Trophoblast cell (in vitro differentiated cells and primary cell): ENCODE measurements at regions not wholly inside any gene's neighbourhood (a gene's known extent, or its start where the extent isn't known, plus 50 kb on each side); places are given as distances from the start of the nearest gene placed in this dataset.
"Not testable (repeated sequence)": the region's sequence is repeated elsewhere in the genome, so short reads cannot be mapped to it uniquely, and the experiment has no call there.

Source experiments
- DNase-seq, 2 donors: peaks; one replicate each; pipeline ENCODE4 v3.0.0-alpha.2; 2016
- H2AFZ ChIP-seq: 2 replicates; pipeline ENCODE4 v1.6.1; 2013; ENCODE audit warnings: low read length, moderate library complexity, mild to moderate bottlenecking; ENCODE audit not compliant: insufficient read depth, poor library complexity
- H2AK5ac ChIP-seq: 2 replicates; pipeline ENCODE4 v1.6.1; 2013; ENCODE audit warnings: mild to moderate bottlenecking, low read length
- H2BK120ac ChIP-seq: 2 replicates; pipeline ENCODE4 v1.6.1; 2013; ENCODE audit warnings: low read length, mild to moderate bottlenecking, moderate library complexity; ENCODE audit not compliant: insufficient read depth, poor library complexity
- H2BK12ac ChIP-seq: 2 replicates; pipeline ENCODE4 v1.6.1; 2013; ENCODE audit warnings: mild to moderate bottlenecking, low read length, moderate library complexity
- H2BK5ac ChIP-seq: 2 replicates; pipeline ENCODE4 v1.6.1; 2013; ENCODE audit warnings: low read length, low read depth, moderate library complexity, mild to moderate bottlenecking; ENCODE audit not compliant: poor library complexity
- H3K14ac ChIP-seq: 2 replicates; pipeline ENCODE4 v1.6.1; 2013; ENCODE audit warnings: mild to moderate bottlenecking, low read length
- H3K18ac ChIP-seq: 2 replicates; pipeline ENCODE4 v1.6.1; 2013; ENCODE audit warnings: mild to moderate bottlenecking, low read length
- H3K23ac ChIP-seq: 2 replicates; pipeline ENCODE4 v1.6.1; 2013; ENCODE audit warnings: low read length
- H3K27ac ChIP-seq: 2 replicates; pipeline ENCODE4 v1.5.1; 2013; ENCODE audit warnings: low read depth, mild to moderate bottlenecking, inconsistent platforms, low read length, moderate library complexity
- H3K27me3 ChIP-seq: 2 replicates; pipeline ENCODE4 v1.6.1; 2013; ENCODE audit warnings: inconsistent platforms, mild to moderate bottlenecking, low read length, moderate library complexity; ENCODE audit not compliant: insufficient read depth
- H3K36me3 ChIP-seq, 2 experiments: 1 replicate in 1 of 2; 2 replicates in 1 of 2; pipeline ENCODE4 v1.6.1; 2013; ENCODE audit warnings: low read length in 2 of 2, mild to moderate bottlenecking in 2 of 2, moderate library complexity in 1 of 2; ENCODE audit not compliant: insufficient read depth in 2 of 2, control insufficient read depth in 1 of 2
- H3K4ac ChIP-seq: 2 replicates; pipeline ENCODE4 v1.6.1; 2013; ENCODE audit warnings: low read depth, mild to moderate bottlenecking, low read length, moderate library complexity
- H3K4me1 ChIP-seq, 2 experiments: 1 replicate in 1 of 2; 2 replicates in 1 of 2; pipeline ENCODE4 v1.6.1; 2013; ENCODE audit warnings: low read length in 2 of 2, mild to moderate bottlenecking in 2 of 2, moderate library complexity in 1 of 2; ENCODE audit not compliant: insufficient read depth in 2 of 2, control insufficient read depth in 1 of 2
- H3K4me2 ChIP-seq: 2 replicates; pipeline ENCODE4 v1.6.1; 2013; ENCODE audit warnings: inconsistent platforms, mild to moderate bottlenecking, low read length, moderate library complexity
- H3K4me3 ChIP-seq: 2 replicates; pipeline ENCODE4 v1.5.1; 2013; ENCODE audit warnings: mild to moderate bottlenecking, low read depth, low read length, inconsistent platforms
- H3K79me1 ChIP-seq: one replicate; pipeline ENCODE4 v1.6.1; 2013; ENCODE audit warnings: low read length
- H3K79me2 ChIP-seq: 2 replicates; pipeline ENCODE4 v1.6.1; 2013; ENCODE audit warnings: low read length, mild to moderate bottlenecking; ENCODE audit not compliant: control insufficient read depth, insufficient read depth, poor library complexity
- H3K9ac ChIP-seq: 2 replicates; pipeline ENCODE4 v1.6.1; 2013; ENCODE audit warnings: mild to moderate bottlenecking, low read length
- H3K9me3 ChIP-seq: 2 replicates; pipeline ENCODE4 v1.6.1; 2013; ENCODE audit warnings: low read depth, mild to moderate bottlenecking, control low read depth, inconsistent platforms, low read length; ENCODE audit not compliant: insufficient read depth
- H4K12ac ChIP-seq: 2 replicates; pipeline ENCODE4 v1.6.1; 2013; ENCODE audit warnings: low read depth, mild to moderate bottlenecking, low read length, moderate library complexity
- H4K8ac ChIP-seq: 2 replicates; pipeline ENCODE4 v1.6.1; 2013; ENCODE audit warnings: low read depth, mild to moderate bottlenecking, low read length, moderate library complexity
- H4K91ac ChIP-seq: one replicate; pipeline ENCODE4 v1.6.1; 2013; ENCODE audit warnings: low read depth, mild to moderate bottlenecking, low read length, moderate library complexity
- WGBS: extraction: QIAGEN DNeasy Blood & Tissue Kit; methylation state at CpG from one replicate; pipeline ENCODE4 v1.1.7; 2013; ENCODE audit warnings: missing lambda C conversion rate; ENCODE audit not compliant: insufficient read length, insufficient coverage; ENCODE audit errors: extremely low coverage; 5-methylcytosine and 5-hydroxymethylcytosine counted together

DNA sequence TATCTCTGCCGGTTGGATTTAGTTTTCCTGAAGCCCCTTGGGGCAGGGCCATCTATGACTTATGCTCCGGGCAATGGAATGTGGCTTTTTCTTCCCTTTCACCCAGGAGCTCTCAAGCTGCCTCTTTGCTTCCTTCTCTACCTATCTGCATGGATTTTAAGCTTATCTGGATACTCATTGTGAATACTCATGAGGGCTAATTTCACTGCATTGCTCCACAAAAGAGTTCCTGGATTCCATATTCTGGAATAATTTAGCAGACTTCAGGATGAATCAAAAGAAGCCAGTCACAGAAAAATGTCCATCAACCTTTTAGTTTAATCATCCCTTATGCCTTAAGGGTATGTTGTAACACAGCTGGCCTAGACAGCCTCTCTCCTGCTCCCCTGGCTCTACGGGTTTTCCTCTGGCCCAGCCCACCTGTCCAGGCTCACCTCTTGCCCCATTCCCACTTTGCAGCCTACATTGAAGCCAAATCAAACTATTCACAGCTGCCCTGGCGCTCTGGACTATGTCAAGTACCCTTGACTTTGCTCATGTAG is 122.8 kb upstream of the RMDN2 start:
- no CpG with 5 or more reads among the region's 4 CpGs for WGBS
- no peaks in the 10 kb centered on the region for H3K9me3 ChIP-seq
- no peaks in the 10 kb centered on the region for H3K79me2 ChIP-seq
- DNase-seq = peak; percentile 93 to 98
- H3K4me2 ChIP-seq = peak overlapping the region; percentile 32
- H3K4me1 ChIP-seq = peaks cover 9 to 23% of the 10 kb centered on the region in 2 experiments
- no peak overlapping the region for H2BK5ac ChIP-seq
- no peaks in the 10 kb centered on the region for H3K27me3 ChIP-seq
- H2AFZ ChIP-seq = no peak overlapping the region
- H3K18ac ChIP-seq = no peak overlapping the region
- no peak overlapping the region for H4K8ac ChIP-seq
- H2BK12ac ChIP-seq = no peak overlapping the region
- no peak overlapping the region for H3K14ac ChIP-seq
- H3K79me1 ChIP-seq = peaks cover 14% of the 10 kb centered on the region
- H3K4ac ChIP-seq = no peak overlapping the region
- peak overlapping the region; percentile 80 for H3K27ac ChIP-seq
- no peak overlapping the region for H3K23ac ChIP-seq
- no peak overlapping the region for H2AK5ac ChIP-seq
- H3K9ac ChIP-seq = no peak overlapping the region
- H2BK120ac ChIP-seq = no peak overlapping the region
- no peak overlapping the region for H3K4me3 ChIP-seq
- H4K12ac ChIP-seq = no peak overlapping the region
- H4K91ac ChIP-seq = no peak overlapping the region
- H3K36me3 ChIP-seq = no peaks in the 10 kb centered on the region

DNA sequence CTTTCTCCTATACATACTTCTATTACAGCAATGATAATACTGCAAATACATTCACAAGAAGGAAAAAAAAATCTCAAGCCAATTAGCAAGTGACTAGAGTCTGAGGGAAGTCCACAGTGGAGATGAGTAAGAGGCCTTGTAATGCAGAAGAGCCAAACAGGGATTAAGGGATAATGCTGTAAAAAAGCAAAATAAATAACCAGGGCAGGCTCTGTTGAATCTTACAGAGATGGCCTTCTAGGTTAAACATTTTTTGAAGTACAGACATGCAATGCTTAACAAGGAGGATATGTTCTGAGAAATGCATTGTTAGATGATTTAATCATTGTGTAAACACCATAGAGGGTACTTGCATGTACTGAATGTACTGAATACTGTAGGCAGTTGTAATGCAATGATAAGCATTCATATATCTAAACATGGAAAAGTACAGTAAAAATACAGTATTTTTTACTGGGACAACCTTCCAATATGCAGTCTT is 122.1 kb upstream of the RMDN2 start:
- H3K9me3 ChIP-seq = no peaks in the 10 kb centered on the region
- no peak overlapping the region for H3K18ac ChIP-seq
- H3K9ac ChIP-seq = no peak overlapping the region
- H3K79me1 ChIP-seq = peaks cover 14% of the 10 kb centered on the region
- H3K4me1 ChIP-seq = peaks cover 9 to 23% of the 10 kb centered on the region in 2 experiments
- no peak overlapping the region for H3K4me2 ChIP-seq
- H3K36me3 ChIP-seq = no peaks in the 10 kb centered on the region
- peak; percentile 7 to 73 for DNase-seq
- H2BK5ac ChIP-seq = no peak overlapping the region
- no peak overlapping the region for H3K23ac ChIP-seq
- H3K4ac ChIP-seq = no peak overlapping the region
- no peak overlapping the region for H3K4me3 ChIP-seq
- no peak overlapping the region for H2AK5ac ChIP-seq
- H2BK120ac ChIP-seq = no peak overlapping the region
- H3K79me2 ChIP-seq = no peaks in the 10 kb centered on the region
- H3K27me3 ChIP-seq = no peaks in the 10 kb centered on the region
- H3K14ac ChIP-seq = no peak overlapping the region
- H2AFZ ChIP-seq = no peak overlapping the region
- H4K91ac ChIP-seq = no peak overlapping the region
- H4K8ac ChIP-seq = no peak overlapping the region
- H4K12ac ChIP-seq = no peak overlapping the region
- peak overlapping the region; percentile 80 for H3K27ac ChIP-seq
- H2BK12ac ChIP-seq = no peak overlapping the region

DNA sequence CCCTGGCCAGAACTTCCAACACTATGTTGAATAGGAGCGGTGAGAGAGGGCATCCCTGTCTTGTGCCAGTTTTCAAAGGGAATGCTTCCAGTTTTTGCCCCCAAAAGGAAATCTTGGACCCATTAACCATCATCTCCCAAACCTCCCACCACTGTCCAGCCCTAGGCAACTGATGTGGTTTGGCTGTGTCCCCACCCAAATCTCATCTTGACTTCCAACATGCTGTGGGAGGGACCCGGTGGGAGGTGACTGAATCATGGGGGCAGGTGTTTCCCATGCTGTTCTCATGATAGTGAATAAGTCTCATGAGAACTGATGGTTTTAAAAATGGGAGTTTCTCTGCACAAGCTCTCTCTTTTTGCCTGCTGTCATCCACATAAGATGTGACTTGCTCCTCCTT is 119.1 kb upstream of the RMDN2 start:
- H2AK5ac ChIP-seq = not testable (repeated sequence)

DNA sequence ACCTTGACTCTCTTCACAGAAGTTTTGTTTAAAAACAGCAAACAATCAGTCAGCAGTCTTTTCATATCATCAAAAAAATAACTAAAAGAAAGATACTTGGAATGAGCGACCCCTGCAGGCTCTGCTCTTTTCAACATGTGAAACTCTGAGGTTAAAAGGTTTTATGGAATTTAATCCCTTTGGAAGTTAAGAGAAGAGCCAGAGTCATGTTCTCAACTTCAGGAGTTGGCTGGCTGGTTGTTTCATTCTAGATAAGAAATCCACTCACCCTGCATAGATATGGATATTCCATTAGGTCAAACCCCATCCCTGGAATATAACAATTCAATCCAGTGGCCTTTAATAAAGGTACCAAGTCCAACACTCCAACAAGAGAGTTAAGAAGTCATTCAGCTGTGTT is 115.6 kb upstream of the RMDN2 start:
- H4K8ac ChIP-seq = no peak overlapping the region
- no peak overlapping the region for H3K27ac ChIP-seq
- H2BK120ac ChIP-seq = no peak overlapping the region
- H3K9me3 ChIP-seq = peaks cover 2% of the 10 kb centered on the region
- H2AK5ac ChIP-seq = no peak overlapping the region
- H4K12ac ChIP-seq = no peak overlapping the region
- DNase-seq = peak; percentile 53 to 77
- H2BK5ac ChIP-seq = no peak overlapping the region
- H3K23ac ChIP-seq = no peak overlapping the region
- H3K14ac ChIP-seq = no peak overlapping the region
- H3K79me2 ChIP-seq = no peaks in the 10 kb centered on the region
- H3K9ac ChIP-seq = no peak overlapping the region
- H3K4me2 ChIP-seq = no peak overlapping the region
- H3K4me3 ChIP-seq = no peak overlapping the region
- no CpG with 5 or more reads among the region's 1 CpG for WGBS
- no peak overlapping the region for H3K18ac ChIP-seq
- no peaks in the 10 kb centered on the region for H3K36me3 ChIP-seq
- H4K91ac ChIP-seq = no peak overlapping the region
- no peaks in the 10 kb centered on the region for H3K79me1 ChIP-seq
- H2AFZ ChIP-seq = no peak overlapping the region
- no peaks in the 10 kb centered on the region for H3K4me1 ChIP-seq
- H3K27me3 ChIP-seq = no peaks in the 10 kb centered on the region
- no peak overlapping the region for H3K4ac ChIP-seq
- H2BK12ac ChIP-seq = no peak overlapping the region

More for the DNA sequence above, 119.1 kb upstream of the RMDN2 start:
- not testable (repeated sequence) for H3K14ac ChIP-seq, H2BK120ac ChIP-seq, H4K91ac ChIP-seq, H2BK5ac ChIP-seq, H3K27me3 ChIP-seq, H3K4me3 ChIP-seq, DNase-seq, H3K36me3 ChIP-seq, H3K79me2 ChIP-seq, H3K9ac ChIP-seq, H2BK12ac ChIP-seq, H3K4me2 ChIP-seq, H3K4ac ChIP-seq, H3K9me3 ChIP-seq, H3K27ac ChIP-seq, H2AFZ ChIP-seq, H3K23ac ChIP-seq, H4K12ac ChIP-seq, H4K8ac ChIP-seq, H3K18ac ChIP-seq
- Histone ChIP-seq H3K4me1 (peaks cover 4 to 12% of the 10 kb centered on the region in 2 experiments), H3K79me1 (peaks cover 10% of the 10 kb centered on the region)
- WGBS = no CpG with 5 or more reads among the region's 2 CpGs
